ENCODE measurements at regions not wholly inside any gene's neighbourhood (a gene's known extent, or its start where the extent isn't known, plus 50 kb on each side); places are given as distances from the start of the nearest gene placed in this dataset.

GRCh38 chr13:34249546-34250039 lies 431.6 kb downstream of the RFC3 start:
- TF ChIP-seq ZNF704 (tag by site-specific recombination; IDR thresholded peaks at IDR 0.05) (no peak), CTCF (tag by site-specific recombination; IDR thresholded peaks at IDR 0.05) (no peak), ZNF10 (tag by site-specific recombination; IDR thresholded peaks at IDR 0.05) (no peak)
- TF ChIP-seq, protein P1, sequence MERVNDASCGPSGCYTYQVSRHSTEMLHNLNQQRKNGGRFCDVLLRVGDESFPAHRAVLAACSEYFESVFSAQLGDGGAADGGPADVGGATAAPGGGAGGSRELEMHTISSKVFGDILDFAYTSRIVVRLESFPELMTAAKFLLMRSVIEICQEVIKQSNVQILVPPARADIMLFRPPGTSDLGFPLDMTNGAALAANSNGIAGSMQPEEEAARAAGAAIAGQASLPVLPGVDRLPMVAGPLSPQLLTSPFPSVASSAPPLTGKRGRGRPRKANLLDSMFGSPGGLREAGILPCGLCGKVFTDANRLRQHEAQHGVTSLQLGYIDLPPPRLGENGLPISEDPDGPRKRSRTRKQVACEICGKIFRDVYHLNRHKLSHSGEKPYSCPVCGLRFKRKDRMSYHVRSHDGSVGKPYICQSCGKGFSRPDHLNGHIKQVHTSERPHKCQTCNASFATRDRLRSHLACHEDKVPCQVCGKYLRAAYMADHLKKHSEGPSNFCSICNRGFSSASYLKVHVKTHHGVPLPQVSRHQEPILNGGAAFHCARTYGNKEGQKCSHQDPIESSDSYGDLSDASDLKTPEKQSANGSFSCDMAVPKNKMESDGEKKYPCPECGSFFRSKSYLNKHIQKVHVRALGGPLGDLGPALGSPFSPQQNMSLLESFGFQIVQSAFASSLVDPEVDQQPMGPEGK (tag by site-specific recombination; IDR thresholded peaks at IDR 0.05): no peak
- H3K4me3 ChIP-seq (ENCODE audit: low read depth, low read length): no peak overlapping the region

GRCh38 chr13:34250151-34250670 lies 432.3 kb downstream of the RFC3 start:
- Histone ChIP-seq H3K9me3 (ENCODE audit: control insufficient read depth, insufficient read depth, low read depth, low read length) (no peaks in the 10 kb centered on the region), H3K4me1 (ENCODE audit: control insufficient read depth, insufficient read depth, low read length) (no peaks in the 10 kb centered on the region), H3K27ac (ENCODE audit: extremely low read depth, low read depth, low read length) (no peak overlapping the region), H3K4me3 (ENCODE audit: low read depth, low read length) (no peak overlapping the region), H3K36me3 (ENCODE audit: control insufficient read depth in 2 of 2, insufficient read depth in 1 of 2, low read length in 2 of 2) (no peaks in the 10 kb centered on the region)
- TF ChIP-seq KLF9 (tag by site-specific recombination; IDR thresholded peaks at IDR 0.05; ENCODE audit: low read depth) (no peak), ZNF626 (tag by site-specific recombination; IDR thresholded peaks at IDR 0.05) (no peak), ZNF214 (tag by site-specific recombination; IDR thresholded peaks at IDR 0.05; ENCODE audit: borderline replicate concordance) (no peak), MYNN (tag by site-specific recombination; IDR thresholded peaks at IDR 0.05; ENCODE audit: borderline replicate concordance) (no peak), ZEB2 (tag by site-specific recombination; IDR thresholded peaks at IDR 0.05) (no peak), GLIS1 (tag by site-specific recombination; IDR thresholded peaks at IDR 0.05) (no peak), ZBTB21 (tag by site-specific recombination; IDR thresholded peaks at IDR 0.05) (no peak), ZNF707 (tag by site-specific recombination; IDR thresholded peaks at IDR 0.05) (no peak), ZNF600 (tag by site-specific recombination; IDR thresholded peaks at IDR 0.05) (no peak), ZNF48 (tag by site-specific recombination; IDR thresholded peaks at IDR 0.05) (no peak)
- POLR2A ChIA-PET: no interaction called here
- CTCF ChIA-PET: no interaction called here

More at GRCh38 chr13:34249546-34250039, 431.6 kb downstream of the RFC3 start:
- ChIA-PET CTCF (no interaction called here), POLR2A (no interaction called here)
- Histone ChIP-seq H3K9me3 (ENCODE audit: control insufficient read depth, insufficient read depth, low read depth, low read length) (no peaks in the 10 kb centered on the region), H3K4me1 (ENCODE audit: control insufficient read depth, insufficient read depth, low read length) (no peaks in the 10 kb centered on the region), H3K36me3 (ENCODE audit: control insufficient read depth in 2 of 2, insufficient read depth in 1 of 2, low read length in 2 of 2) (no peaks in the 10 kb centered on the region), H3K27ac (ENCODE audit: extremely low read depth, low read depth, low read length) (no peak overlapping the region)

GRCh38 chr13:34254366-34254765 lies 436.4 kb downstream of the RFC3 start:
- ChIA-PET CTCF (no interaction called here), POLR2A (no interaction called here)
- TF ChIP-seq KLF9 (tag by site-specific recombination; IDR thresholded peaks at IDR 0.05; ENCODE audit: low read depth) (no peak), ZNF174 (tag by site-specific recombination; IDR thresholded peaks at IDR 0.05) (no peak), ZNF221 (tag by site-specific recombination; IDR thresholded peaks at IDR 0.05; ENCODE audit: borderline replicate concordance) (no peak), ZNF621 (tag by site-specific recombination; IDR thresholded peaks at IDR 0.05) (no peak), ZNF571 (tag by site-specific recombination; IDR thresholded peaks at IDR 0.05) (no peak), MEIS1 (CRISPR knock-in tag; IDR thresholded peaks at IDR 0.05; ENCODE audit: borderline replicate concordance) (no peak), ZNF10 (tag by site-specific recombination; IDR thresholded peaks at IDR 0.05) (no peak), ZNF558 (tag by site-specific recombination; IDR thresholded peaks at IDR 0.05) (no peak), ZNF768 (tag by site-specific recombination; IDR thresholded peaks at IDR 0.05) (no peak), PRDM1 (tag by site-specific recombination; IDR thresholded peaks at IDR 0.05) (no peak), ZNF501 (tag by site-specific recombination; IDR thresholded peaks at IDR 0.05) (no peak), ZNF561 (tag by site-specific recombination; IDR thresholded peaks at IDR 0.05; ENCODE audit: borderline replicate concordance) (no peak), ZNF324 (tag by site-specific recombination; IDR thresholded peaks at IDR 0.05) (no peak)
- no peak overlapping the region for H3K4me3 ChIP-seq (ENCODE audit: low read depth, low read length)
- no peaks in the 10 kb centered on the region for H3K9me3 ChIP-seq (ENCODE audit: control insufficient read depth, insufficient read depth, low read depth, low read length)
- no peaks in the 10 kb centered on the region for H3K4me1 ChIP-seq (ENCODE audit: control insufficient read depth, insufficient read depth, low read length)
- H3K36me3 ChIP-seq (ENCODE audit: control insufficient read depth in 2 of 2, insufficient read depth in 1 of 2, low read length in 2 of 2): no peaks in the 10 kb centered on the region
- no peak overlapping the region for H3K27ac ChIP-seq (ENCODE audit: extremely low read depth, low read depth, low read length)
